ENCODE measurements at regions not wholly inside any gene's neighbourhood (a gene's known extent, or its start where the extent isn't known, plus 50 kb on each side); places are given as distances from the start of the nearest gene placed in this dataset.
A peak's percentile ranks its signal among the peaks of the same experiment; 100 is the strongest.
"Not testable (repeated sequence)": the region's sequence is repeated elsewhere in the genome, so short reads cannot be mapped to it uniquely, and the experiment has no call there.

DNA sequence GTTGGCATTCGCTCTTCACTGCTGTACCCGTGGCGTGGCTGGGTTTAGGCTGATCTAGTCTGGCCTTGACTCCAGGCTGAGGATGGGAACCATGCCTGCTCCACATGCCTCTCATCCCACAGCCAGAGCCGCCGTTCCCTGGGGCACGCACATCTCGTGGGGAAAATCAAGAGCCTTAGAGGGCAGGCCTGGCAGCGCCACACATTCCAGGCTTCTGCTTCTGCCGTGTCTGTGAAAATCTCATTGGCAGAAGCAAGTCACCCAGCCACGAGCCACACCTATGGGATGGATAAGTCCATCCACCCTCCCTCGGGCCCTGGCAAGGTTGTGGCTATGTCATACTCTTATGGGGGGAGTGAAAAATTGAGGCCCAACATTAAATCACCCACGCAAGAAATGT lies 102.6 kb upstream of the LPCAT1 start:
- not testable (repeated sequence) for DNase-seq

DNA sequence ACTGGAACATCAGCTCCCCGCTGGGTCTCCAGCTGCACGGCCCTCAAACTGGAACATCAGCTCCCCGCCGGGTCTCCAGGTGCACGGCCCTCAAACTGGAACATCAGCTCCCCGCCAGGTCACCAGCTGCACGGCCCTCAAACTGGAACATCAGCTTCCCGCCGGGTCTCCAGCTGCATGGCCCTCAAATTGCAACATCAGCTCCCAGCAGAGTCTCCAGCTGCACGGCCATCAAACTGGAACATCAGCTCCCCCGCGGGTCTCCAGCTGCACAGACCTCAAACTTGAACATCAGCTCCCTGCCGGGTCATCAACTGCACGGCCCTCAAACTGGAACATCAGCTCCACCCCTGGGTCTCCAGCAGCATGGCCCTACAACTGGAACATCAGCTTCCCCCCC lies 95.8 kb upstream of the LPCAT1 start:
- not testable (repeated sequence) for DNase-seq

GRCh38 chr5:1618296-1618865 lies 94.6 kb upstream of the LPCAT1 start:
- DNase-seq = not testable (repeated sequence)

- not testable (repeated sequence) for DNase-seq
Measured at GRCh38 chr5:1617236-1617755, 93.5 kb upstream of the LPCAT1 start.

GRCh38 chr5:1613515-1613914 lies 89.8 kb upstream of the LPCAT1 start:
- not testable (repeated sequence) for DNase-seq

- not testable (repeated sequence) for DNase-seq
Measured at GRCh38 chr5:1610526-1610925, 86.8 kb upstream of the LPCAT1 start.

DNA sequence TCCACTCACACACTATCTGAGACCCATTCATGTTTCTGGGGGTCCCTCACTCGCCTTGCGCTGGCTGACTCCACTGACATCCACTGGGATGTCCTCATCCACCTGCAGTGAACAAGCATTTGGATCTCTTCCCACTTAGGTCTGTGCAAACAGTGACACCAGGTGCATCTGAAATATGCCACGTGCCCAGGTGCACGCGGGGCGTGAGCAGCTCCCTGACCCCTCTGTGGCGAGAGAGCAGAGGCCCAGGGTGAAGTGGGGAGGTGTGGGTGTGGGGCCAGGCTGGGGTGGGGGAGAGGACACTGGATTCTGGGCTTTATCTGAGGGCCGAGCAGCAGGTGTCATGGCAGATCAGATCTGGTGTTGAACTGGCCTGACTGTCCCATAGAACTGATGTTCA lies 85.4 kb upstream of the LPCAT1 start:
- not testable (repeated sequence) for DNase-seq

DNA sequence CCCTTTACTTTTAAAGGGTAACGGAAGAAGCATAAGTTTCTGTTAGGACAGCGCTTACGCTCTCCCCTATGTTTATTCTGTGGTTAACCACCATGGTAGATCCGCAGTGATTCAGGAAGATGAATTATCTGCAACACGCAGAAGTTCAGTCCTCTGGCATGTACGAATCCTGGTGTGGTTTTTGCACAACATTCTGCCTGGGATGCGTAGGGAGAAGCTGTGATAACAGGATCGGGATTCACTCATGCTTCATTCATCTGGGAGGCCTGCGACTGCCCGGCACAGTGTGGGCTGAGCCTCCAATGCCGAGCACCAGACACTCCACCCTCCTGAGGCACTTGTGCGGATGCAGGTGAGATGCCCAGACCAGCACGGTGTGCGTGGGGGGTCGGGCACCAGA lies 84.6 kb upstream of the LPCAT1 start:
- peak; percentile 22 for DNase-seq

GRCh38 chr5:1606951-1607350 lies 83.2 kb upstream of the LPCAT1 start:
- DNase-seq = not testable (repeated sequence)

DNA sequence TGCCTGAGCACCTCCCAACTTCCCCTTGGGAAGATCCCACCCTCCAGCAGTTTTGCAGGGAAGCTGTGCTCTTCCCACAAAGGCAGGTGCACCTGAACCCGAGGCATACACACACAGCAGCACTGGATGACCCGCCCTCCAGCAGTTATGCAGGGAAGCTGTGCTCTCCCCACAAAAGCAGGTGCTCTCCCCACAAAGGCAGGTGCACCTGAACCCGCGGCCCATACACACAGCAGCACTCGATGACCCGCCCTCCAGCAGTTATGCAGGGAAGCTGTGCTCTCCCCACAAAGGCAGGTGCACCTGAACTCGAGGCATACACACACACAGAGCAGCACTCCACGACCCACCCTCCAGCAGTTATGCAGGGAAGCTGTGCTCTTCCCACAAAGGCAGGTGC lies 80.2 kb upstream of the LPCAT1 start:
- not testable (repeated sequence) for DNase-seq

GRCh38 chr5:1601565-1601964 lies 77.8 kb upstream of the LPCAT1 start:
- DNase-seq = peak; percentile 11

DNA sequence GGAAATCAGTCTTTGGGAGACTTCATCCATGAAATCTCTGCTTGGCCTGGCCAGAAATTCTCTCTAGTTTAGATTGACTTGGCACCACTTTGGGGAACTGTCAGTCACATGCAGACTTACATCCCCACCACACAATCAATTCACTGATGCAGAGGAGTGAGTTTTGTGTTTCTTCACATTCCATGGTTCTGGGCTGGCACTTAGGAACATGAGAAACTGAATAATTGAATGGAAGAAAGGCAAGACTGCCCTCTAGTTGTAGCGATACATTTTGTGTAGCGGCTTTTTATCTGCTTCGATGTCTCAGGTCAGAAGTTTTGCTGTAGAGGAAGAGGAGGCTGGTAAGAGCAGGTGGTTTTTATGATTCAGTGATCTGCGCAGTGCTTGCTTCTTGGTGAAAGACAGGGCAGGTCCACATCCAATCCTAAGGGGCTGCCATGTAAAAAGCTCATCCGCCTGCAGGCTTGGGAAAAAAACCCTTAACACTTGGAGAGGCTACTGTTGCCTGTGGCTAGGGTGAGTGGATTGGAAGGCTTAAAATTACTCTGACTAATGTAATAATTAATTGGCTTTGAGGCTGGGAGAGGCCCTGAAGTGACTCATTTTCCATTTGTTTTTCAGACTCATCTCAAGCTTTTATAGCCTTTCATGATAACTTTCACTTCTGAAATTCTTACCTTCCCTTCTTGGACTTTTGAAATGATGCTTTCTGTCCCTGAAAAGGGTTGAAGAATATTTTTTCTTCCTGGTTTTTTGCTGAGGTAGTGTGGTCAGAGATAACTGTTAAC lies 75.4 kb upstream of the LPCAT1 start:
- DNase-seq = peak; percentile 53

DNA sequence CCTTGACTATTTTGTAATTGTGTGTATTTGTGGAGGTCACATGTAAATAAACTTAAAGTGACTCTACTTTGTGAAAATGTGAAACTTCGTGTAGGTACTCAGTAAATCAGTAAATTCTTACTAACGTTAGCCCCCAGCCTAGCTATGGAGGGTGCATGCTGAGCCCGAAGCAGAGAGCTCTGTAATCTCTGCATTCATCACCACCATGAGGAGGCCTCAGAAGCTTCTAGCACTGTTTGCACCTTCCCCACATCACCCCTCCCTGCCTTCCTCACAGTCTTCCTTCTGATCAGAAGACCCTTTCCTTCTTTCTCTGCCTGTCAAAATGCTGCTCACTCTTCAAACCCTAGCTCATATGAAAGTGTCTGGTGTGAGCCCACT lies 73.3 kb upstream of the LPCAT1 start:
- DNase-seq = peak; percentile 15

- not testable (repeated sequence) for DNase-seq
Measured at GRCh38 chr5:1596462-1597092, 72.8 kb upstream of the LPCAT1 start.

GRCh38 chr5:1594357-1595106 lies 70.8 kb upstream of the LPCAT1 start:
- peak; percentile 79 for DNase-seq

GRCh38 chr5:1593903-1594356 lies 70.2 kb upstream of the LPCAT1 start:
- DNase-seq = peak; percentile 4

- DNase-seq = not testable (repeated sequence)
Measured at GRCh38 chr5:1588071-1588694, 64.4 kb upstream of the LPCAT1 start.

GRCh38 chr5:1583081-1583875 lies 59.5 kb upstream of the LPCAT1 start:
- not testable (repeated sequence) for DNase-seq

DNA sequence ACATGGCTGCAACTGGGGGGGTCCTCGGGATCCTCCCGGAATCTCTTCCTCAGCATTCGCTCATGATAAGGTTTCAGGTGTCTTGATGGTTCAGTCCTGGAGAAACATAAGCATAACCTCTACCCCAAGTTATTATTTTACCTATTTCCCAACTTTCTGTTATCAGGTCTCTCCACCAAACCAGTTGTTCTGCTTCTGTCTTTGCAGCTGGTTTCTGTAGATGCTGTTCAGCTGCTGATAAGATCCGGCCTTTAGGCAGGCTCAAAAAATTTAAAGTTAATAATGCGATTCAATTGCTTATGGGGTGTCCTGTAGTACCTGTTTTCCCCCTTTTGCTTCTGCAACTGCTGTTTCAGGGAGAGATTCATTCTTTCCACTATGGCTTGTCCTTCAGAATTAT lies 55.6 kb upstream of the LPCAT1 start:
- not testable (repeated sequence) for DNase-seq

GRCh38 chr5:1576851-1577250 lies 53.1 kb upstream of the LPCAT1 start:
- DNase-seq = not testable (repeated sequence)

DNA sequence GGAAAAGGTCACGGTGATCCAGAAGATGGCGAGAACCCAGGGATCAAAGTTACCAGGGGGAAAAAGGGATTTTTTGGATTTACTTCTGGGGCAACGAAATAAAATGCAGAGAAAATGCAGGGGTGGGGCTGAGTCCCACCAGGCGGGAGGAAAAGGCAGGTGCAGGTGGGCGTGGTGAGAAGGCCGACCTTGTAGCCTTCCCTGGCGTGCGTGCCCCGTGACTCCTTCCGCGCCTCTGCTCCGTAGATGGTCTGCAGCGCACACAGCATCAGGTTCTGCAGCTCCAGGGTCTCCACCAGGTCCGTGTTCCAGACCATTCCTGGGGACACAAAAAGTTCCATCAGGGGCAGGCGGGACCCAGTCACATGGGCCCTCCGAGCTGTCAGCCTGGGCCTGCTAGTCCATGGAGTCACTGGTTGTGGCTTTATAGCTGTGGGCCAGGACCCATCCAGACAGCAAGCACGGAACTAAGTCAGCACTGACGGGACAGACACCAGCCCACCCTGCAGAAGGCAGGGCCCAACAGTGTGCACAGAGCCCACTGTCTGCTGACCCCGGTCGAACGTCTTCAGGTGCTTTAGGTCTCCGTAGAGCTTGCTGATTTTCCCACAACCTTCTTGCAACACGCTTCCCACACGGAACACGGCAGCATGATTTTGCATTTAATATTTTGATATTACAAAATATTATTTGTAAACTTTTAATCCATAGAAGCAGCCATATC lies 52.4 kb upstream of the LPCAT1 start:
- DNase-seq = not testable (repeated sequence)
